ENCODE measurements at regions not wholly inside any gene's neighbourhood (a gene's known extent, or its start where the extent isn't known, plus 50 kb on each side); places are given as distances from the start of the nearest gene placed in this dataset.

- DNase-seq = no peak
Measured at GRCh38 chr9:90442723-90443122, 199.9 kb downstream of the DIRAS2 start.

- no peak for DNase-seq
Measured at GRCh38 chr9:90444609-90445204, 197.9 kb downstream of the DIRAS2 start.

GRCh38 chr9:90445391-90445790 lies 197.2 kb downstream of the DIRAS2 start:
- DNase-seq = no peak

DNA sequence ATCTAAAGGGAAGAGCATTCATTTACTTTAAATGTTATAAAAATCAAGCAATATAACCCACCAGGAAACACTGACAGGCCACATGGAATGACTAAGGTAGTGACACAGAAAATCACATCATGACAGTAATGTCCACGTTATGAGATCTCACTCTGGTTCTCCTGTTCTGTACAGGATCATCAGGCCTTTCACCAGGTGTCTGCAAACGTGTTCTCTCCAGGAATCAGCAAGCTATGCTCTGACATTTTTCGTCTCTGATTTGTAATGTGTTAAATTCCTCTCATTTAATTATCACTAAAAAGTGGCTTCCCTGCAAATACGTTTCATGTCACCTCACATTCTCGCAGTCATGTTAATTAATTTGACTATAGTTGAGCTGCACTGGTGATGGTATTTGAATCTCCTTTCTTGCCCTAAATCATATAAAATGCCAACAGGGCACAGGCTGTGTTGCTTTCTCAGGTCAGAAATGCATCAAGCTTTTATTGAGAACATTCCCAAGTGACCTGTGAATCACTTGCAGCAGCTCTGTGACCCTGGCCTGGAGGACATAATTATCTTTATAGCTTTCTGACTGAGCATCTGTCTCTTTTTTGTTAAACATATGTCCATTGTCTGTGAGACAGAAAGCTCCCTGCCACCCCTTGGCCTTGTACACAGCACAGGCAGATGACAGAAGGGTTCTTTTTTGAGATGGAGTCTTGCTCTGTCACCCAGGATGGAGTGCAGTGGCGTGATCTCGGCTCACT lies 196.2 kb downstream of the DIRAS2 start:
- DNase-seq = no peak

GRCh38 chr9:90447773-90448172 lies 194.9 kb downstream of the DIRAS2 start:
- DNase-seq = no peak

GRCh38 chr9:90449213-90449925 lies 193.3 kb downstream of the DIRAS2 start:
- DNase-seq = no peak

- DNase-seq = no peak
Measured at GRCh38 chr9:90451804-90452203, 190.8 kb downstream of the DIRAS2 start.

- no peak for DNase-seq
Measured at GRCh38 chr9:90455316-90455715, 187.3 kb downstream of the DIRAS2 start.

GRCh38 chr9:90457386-90458190 lies 185.0 kb downstream of the DIRAS2 start:
- DNase-seq = no peak

GRCh38 chr9:90458485-90458884 lies 184.1 kb downstream of the DIRAS2 start:
- no peak for DNase-seq

- DNase-seq = no peak
Measured at GRCh38 chr9:90459321-90459720, 183.3 kb downstream of the DIRAS2 start.

DNA sequence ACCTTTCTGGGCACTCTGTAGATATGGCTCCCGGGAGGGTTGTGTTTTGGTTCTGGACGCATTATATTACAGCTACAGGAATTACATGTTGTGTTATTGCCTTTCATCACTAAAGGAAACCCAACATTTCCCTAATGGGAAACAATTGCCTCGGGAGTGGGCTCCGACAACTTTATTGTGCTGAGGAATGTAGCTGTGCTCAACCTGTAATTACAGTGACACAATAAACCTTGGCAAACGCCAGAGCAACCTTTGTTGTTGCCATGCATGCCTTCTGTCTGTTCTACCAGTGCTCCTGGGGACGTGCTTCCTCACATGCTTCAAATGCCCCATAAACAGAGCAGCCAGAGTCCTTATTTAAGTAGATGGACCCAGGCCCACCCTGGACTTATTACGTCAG lies 182.4 kb downstream of the DIRAS2 start:
- no peak for DNase-seq

- no peak for DNase-seq
Measured at GRCh38 chr9:90464978-90465377, 177.6 kb downstream of the DIRAS2 start.

GRCh38 chr9:90466441-90466840 lies 176.2 kb downstream of the DIRAS2 start:
- DNase-seq = no peak

DNA sequence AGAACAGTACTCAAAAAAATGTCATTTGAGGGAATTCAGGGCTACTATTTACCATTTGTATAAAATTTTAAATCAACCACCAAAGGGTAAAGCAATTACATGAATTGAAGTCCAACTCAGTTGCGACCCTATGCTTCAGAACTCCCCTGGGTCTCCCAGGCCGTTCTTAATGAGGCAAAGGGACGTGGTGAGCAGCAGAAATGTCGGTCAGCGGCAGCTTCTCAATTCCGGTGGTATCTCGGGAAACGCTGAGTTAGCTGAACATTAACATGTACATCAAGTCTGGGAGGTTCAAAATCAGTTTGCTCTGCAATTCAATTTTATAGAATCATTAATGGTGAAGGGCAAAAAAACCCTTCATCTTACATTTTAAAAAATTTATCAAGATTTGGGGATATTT lies 173.2 kb downstream of the DIRAS2 start:
- no peak for DNase-seq

DNA sequence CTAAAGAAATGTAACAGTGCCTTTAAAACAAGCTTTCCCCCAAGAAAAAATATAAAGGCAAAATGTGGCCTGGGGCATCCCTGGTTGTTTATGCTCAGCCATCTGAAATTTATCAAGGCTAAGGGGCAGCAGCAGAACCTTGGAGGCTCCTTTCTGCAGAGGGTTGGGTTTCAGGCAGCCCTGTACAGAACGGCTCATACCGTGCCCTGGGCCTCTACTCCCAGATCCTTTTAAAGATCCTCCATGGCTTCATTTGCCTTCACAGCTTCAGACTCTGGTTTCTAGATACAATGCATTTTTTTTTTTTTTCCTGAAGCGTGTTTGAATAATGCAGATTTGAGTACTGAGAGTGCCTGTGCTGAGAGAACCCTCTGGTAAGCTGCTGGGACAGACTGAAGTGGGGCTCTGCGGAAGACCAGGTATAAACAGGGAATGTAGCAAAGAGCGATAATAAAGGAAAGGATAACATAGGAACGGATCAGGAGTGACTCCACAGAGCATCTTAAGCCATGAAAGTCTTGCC lies 172.7 kb downstream of the DIRAS2 start:
- DNase-seq = no peak

GRCh38 chr9:90476058-90476457 lies 166.6 kb downstream of the DIRAS2 start:
- no peak for DNase-seq

DNA sequence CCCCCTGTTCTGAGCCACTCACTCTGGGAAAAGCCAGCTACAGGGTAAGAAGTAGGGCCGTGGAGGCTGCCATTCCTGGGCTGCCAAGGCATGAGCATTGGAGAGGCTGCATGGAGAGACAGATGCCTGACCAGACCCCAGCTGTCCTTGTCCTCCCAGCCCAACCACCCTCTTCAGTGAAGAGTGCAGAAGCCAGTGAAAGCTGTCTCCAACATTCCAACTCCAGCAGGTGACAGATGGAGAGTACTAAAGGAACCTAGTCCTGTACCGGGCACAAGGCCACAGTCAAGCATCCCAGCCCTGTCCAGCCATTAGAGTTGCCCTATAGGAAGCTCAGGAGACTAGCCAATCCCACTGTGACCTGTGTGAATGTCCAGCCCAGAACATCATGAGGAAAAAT lies 165.1 kb downstream of the DIRAS2 start:
- no peak for DNase-seq

GRCh38 chr9:90478821-90479220 lies 163.8 kb downstream of the DIRAS2 start:
- DNase-seq = no peak

DNA sequence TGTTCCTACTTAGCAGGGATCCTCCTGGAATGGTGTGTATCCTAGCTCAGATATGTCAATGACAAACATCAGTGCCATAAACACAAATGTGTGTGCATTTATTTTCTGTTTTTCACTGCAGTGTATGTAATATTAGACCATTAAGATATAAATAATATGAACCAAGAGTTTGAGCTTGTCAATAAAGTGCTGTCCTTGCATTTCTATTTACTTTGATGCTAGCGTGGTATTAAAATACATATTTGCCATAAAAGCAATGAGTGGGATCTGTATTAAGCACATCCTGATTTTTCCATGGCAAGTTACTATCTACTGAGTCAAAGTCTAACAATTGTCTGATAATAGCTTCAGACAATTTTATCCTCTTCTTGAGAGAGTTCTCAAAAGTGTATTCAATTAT lies 157.6 kb downstream of the DIRAS2 start:
- no peak for DNase-seq

DNA sequence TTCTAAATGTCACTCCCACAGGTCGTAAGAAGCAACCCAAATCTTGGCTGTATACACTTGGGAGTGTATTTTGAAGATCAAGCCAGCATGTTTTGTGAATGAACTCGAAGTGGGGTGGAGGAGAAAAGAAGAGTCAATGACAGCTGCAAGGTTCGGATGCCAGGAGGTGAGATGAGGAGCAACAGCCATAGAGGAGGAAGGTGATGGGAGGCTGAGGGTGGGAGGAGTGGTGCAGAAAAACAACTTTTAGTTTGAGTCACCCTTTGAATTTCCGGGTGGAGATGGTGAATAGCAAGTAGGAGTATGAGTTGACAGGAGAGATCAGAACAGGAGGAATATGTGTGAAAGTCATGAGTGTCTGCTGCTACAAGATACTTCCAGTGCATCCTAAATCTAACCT lies 153.6 kb downstream of the DIRAS2 start:
- DNase-seq = no peak

DNA sequence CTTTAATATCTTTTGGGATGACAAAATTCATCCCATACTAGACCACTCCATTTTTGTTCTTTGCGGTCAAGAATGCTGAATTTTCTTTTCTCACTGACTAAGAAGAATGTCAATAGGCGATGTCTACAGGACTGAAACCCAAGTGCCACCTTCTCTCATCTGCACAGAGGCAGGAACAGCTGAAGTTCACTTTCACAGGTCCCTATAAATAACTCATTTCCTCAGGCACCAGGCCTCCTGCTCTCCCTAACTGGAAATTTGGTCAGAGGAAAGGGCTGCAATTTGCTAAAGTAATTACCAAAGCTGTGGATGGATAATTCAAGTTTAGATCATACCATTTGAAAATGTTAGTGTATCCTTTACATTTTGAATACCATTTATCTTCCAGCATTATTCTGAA lies 142.9 kb downstream of the DIRAS2 start:
- DNase-seq = no peak

DNA sequence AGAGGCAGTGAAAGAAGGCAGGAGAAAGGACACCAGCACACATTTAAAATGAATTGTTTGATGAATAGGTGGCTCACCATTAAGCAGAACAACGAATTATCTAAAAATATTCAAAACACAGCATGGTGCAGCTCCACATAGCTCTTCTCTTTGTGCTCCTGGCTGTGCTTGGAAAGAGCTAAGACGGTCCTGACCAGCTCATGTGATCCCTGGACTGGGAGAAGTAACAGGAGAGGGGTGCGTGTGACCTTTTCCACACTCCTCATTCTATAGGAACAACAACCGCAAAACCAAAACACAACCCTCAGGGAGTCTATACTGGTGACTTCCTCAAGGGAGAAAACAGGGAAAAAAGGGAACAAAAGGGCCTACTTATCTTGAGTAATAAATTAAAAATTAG lies 140.5 kb downstream of the DIRAS2 start:
- no peak for DNase-seq
